HG03354 (cell line): ENCODE measurements at regions not wholly inside any gene's neighbourhood (a gene's known extent, or its start where the extent isn't known, plus 50 kb on each side); places are given as distances from the start of the nearest gene placed in this dataset.

ENCODE experiments used
- ATAC-seq: cut with Tn5 transposase; IDR thresholded peaks from one replicate; pipeline ENCODE4 v1.9.1; 2021; ENCODE audit warnings: mild to moderate bottlenecking; ENCODE audit not compliant: unreplicated experiment, poor library complexity, severe bottlenecking

DNA sequence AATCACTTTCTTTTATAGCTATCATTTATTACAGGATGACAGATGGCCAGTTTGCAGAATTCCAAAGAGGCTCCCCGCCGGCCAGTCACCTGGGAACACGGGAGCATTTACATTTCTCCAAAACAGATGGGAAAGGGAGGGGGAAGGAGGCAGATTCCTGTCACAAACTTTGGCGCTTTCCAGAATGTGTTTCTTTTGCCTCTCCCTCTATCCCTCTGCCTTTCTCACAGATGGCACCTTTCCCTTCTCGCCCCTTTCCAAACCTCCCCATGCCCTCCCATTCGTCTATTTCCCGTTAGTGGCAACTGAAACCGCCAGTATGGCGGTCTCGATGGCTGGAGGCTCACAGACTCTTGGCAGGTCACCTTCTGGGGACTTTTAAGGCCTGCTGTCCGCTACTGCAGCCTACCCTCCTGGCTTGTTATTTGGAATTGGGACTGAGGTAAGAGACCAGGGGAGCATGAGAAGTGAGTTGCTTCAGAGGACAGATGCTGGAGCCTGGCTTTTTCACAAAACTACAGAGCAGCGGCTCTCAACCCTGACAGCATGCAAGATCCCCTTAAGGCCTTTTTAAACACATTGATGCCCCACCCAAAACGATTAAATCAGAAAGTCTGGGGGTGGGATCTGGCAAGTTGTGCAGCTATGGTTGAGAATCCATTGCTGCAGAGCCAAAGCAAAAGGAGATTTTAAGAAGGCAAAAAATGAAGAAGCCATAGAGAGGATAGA lies 161.5 kb upstream of the VASH1 start:
- ATAC-seq = no peak

DNA sequence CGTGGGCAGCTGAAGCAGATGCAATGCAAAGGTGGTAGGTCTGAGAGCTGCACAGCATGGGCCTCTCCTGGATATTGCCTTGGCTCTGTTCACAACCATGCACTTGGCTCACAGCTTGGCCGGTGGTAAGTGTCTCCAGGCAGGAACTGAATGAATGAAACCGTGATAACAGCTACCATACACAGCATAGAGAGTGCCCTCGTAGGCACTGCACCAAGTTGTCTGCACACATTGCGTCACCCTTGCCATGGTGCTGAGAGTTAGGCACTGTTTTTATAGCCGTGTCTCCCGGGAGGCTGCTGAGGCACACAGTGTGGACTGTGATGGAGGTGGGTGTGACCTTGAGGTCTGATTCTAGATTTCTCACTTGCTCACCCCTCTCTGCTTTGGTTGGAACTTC lies 157.6 kb upstream of the VASH1 start:
- no peak for ATAC-seq

GRCh38 chr14:76607510-76607909 lies 153.8 kb upstream of the VASH1 start:
- no peak for ATAC-seq

DNA sequence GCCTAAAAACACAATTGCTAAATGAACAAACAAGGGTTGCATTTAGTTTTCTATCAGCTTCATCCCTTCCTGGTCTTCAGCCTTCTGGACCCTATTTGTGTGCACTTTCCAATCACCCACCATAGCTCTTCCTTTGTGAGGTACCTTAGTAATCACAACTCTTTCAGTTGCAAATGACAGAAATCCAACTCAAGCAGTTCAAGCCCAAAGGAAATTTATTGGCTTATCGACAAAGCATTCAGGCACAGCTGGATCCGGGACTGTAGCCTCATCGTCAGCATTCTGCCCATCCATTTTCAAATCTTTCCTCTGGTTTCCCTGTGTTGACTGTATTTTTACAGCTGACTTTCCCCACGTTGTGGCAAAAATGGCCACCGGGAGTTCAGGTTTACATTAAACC lies 148.6 kb upstream of the VASH1 start:
- no peak for ATAC-seq

DNA sequence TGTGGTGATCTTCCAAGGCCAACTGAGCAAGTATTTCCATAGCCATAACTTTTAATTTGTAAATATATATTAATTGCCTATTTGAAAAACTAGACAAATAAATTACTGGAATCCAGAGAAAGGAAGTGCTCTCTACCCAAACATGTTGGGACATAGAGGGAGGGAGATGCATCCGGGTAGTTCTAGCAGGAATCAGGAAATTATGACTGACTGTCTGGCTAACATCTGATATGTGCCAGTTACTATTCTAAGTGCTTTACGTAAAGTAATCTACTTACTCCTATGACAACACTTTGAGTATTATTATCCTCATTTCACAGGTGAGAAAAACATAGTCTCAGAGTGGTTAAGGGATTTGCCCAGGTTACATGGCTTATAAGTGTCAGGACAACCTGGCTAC lies 147.7 kb upstream of the VASH1 start:
- ATAC-seq = no peak

DNA sequence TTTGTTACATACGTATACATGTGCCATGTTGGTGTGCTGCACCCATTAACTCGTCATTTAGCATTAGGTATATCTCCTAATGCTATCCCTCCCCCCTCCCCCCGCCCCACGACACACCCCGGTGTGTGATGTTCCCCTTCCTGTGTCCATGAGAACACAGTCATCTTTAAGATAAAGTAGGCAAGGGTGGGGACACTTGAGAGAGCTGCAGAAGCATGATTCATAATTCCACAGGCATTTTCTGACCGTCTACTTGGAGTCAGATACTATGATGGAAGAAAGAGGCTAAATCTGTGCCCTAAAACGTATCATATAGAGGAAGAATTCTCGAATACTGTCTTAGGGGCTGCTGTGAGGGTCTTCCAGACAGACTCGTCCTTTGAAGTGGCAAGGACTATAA lies 145.9 kb upstream of the VASH1 start:
- no peak for ATAC-seq

GRCh38 chr14:76617440-76617839 lies 143.8 kb upstream of the VASH1 start:
- no peak for ATAC-seq

GRCh38 chr14:76636602-76637001 lies 124.7 kb upstream of the VASH1 start:
- ATAC-seq = no peak

DNA sequence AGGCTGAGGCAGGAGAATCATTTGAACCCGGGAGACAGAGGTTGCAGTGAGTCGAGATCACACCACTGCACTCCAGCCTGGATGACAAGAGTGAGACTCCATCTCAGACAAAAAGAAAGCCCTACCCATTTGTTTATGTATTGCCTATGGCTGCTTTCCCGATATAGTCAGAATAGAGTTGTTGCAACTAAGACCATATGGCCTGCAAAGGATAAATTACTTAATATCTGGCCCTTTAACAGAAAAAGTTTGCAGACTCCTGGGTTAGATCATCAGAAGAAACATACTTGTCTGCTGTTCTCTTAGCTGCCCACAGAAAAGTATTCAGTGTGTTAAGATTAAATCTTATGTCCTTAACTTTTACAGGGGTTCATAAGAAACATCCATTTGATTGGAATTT lies 122.4 kb upstream of the VASH1 start:
- no peak for ATAC-seq

GRCh38 chr14:76639606-76640229 lies 121.5 kb upstream of the VASH1 start:
- no peak for ATAC-seq

DNA sequence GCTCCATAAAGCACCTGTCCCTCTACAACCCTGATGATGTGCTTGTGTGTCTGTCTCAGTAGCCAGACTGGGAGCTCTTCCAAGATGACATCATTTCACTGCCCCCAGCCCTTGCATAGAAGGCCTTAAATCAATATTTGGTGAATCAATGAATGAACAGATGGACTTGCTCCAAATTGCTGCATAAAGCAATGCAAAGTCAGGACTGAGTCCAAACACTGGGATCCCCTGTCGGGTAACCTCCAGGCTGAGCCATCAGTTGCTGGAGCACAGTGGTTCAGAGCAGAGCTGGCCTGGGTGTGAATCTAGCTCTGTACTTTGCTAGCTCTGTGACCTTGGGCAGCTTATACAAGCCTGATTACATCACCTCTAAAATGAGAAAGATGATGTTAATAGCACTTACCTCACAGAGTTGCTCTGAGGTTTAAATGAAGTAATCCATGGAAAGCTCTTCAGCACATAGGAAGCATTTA lies 120.3 kb upstream of the VASH1 start:
- no peak for ATAC-seq

DNA sequence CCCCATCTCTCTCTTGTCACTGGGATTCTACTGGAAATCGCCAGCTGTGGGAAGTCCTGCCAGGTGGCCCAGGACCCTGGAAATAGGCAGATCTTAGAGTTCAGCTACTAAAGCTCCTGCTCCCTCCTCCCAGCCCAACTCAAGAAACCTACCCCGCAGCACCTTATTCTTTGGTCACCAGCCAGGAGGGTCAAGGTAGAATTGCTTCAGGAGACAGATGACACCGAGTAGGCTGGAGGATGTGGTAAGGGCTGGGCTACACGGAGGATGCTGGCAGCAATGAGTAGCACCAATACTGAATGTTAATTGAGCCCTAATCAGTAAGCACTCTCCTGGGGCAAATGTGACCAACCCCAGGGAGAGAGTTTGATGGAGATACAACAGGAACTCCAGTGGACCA lies 119.7 kb upstream of the VASH1 start:
- no peak for ATAC-seq

- no peak for ATAC-seq
Measured at GRCh38 chr14:76643887-76644286, 117.4 kb upstream of the VASH1 start.

DNA sequence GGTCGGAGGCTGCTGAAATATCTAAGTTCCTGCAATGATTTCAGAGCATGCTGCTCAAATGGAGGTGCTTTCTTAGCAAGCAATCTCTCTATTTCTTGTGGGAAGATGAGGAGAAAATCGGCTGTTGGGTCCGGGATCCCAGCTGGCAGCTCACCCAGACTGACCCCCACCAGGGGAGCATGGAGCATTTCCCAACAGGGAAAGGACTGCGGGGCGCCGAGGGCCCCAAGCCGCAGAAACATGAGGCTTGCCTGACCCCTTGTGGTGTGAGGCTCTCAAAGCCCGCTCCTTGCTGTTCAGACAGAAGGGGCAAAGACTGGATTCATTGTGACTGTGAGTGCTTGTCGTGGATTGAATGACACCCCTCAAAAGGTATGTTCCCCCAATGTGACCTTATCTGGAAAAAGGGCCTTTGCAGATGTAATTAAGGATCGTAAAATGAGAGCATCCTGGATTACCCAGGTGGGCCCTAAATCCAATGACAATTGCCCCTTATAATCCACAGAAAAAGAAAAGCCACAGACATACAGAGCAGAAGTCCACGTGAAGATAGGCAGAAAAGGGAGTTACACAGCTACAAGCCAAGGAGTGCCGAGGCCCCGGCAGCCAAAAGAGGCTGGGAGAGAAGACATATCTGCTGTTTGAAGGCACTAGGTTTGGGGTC lies 116.3 kb upstream of the VASH1 start:
- no peak for ATAC-seq

DNA sequence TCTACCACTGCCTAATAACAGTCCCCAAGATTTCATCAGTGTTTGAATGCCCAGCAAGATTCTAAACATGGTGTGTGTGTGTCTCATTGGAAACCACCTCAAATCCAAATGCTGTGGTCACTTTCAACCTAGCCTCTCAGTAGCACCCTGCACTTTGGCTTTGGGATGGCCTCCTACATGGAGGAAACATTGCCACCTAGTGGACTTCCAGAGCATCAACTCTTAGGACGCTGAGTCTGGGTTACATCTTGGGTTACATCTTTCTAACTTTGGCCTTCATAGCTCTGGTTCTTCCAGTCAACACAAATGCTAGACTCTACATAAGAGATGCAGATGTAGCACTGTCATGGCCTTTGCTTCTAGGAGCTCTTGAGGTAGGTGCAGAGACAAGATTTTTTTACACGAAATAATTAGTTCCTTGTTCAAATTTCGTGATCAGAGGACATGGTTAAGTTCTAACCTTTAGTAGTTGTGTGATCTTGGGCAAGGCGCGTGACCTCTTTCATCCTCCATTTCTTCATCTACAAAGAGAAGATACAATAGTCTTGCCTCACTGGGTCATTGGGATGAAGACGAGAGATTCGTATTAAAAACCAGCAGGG lies 113.5 kb upstream of the VASH1 start:
- peak; percentile 48 for ATAC-seq

DNA sequence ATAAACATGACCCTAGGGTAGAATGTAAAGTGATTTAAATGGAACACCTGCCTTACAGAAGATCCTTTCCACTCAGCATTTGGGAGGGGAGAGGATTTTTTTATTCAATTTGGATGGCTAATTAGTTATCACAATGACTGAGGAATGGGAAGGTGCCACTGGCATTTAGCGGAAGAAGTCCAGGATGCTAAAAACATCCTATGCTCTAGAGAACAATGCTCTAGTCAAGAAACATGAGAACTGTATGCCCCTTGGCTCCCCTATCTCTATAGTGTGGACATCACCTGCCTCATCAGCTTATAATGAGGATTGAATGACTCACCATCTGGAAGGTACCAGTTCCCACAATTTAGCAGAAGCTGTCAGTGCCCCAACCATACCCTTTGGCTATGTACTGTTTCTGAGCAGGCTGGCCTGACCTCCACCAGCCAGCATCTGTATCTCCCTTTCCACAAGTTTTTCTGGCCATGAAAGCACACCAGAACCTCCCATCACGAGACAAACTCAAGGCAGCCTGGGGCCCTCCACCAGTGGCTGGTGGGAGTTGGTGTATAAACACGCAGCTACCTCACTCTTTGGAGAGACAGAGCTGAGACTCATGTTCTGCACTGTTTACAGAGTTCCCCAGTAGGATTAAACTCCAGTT lies 109.7 kb upstream of the VASH1 start:
- ATAC-seq = no peak

GRCh38 chr14:76653875-76654572 lies 107.2 kb upstream of the VASH1 start:
- no peak for ATAC-seq

DNA sequence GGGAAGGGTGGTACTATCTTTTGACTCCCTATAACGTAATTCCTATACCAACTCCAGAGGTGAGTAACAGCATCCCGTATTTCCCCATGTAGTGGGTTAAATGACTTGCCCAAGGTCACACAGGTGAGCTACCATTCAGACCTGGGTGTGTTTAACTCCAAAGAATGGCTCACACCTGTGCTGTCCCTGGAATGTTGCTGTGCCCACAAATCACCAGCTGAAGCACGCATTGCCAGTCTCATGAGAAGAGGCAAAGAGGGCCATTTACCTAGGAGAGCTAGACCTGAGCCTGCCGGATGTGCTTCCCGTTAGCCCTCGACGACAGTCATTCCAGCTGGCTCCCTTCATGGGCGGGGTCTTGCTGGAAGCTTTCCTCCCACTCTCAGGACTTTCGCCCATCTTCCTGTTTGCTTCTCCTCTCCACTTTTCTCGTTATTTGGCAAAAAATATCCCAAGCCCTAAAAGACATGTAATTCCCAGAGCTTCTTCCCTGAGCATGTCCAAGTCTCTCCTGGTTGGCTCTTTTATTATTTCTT lies 106.6 kb upstream of the VASH1 start:
- ATAC-seq = no peak

DNA sequence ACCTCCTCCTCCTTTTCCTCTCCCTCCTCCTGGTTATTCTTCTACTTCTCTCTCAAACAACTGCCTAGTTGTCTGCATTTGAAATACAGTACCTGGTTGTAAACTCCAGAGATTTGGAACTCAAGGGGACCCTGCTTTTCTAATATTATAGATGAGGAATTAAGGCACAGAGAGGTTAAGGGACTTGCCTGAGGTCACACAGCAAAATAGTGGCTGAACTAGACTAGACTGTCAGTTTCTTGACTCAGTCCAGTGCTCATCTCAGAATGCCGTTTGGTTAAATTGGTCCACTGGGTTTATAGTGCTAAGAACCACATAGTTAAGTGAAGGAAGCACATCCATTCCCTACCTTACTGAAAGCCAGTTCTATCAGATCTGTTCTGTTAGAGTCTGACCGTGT lies 105.9 kb upstream of the VASH1 start:
- no peak for ATAC-seq
